ENCODE measurements at regions not wholly inside any gene's neighbourhood (a gene's known extent, or its start where the extent isn't known, plus 50 kb on each side); places are given as distances from the start of the nearest gene placed in this dataset.

DNA sequence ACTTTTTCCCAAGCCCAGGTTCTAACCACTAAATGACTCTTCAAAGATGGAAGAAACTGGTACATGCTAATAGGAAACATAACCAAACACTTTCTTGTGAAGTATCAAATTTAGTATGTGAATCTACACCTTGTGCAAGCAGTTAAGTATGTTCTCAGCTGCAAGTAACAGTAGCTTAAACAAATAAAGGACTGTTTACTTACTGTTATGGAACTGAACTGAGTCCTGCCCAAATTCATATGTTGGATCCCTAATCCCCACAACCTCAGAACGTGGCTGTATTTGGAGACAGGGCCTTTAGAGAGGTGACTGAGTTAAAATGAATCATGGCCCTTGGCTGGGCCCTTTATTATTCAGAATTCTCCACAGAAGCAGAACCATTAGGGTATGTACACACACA is 178.7 kb downstream of the KDR start:
- in situ Hi-C loops (cut with HindIII; ENCODE audit: low pct_unique_long_range_greater_than_20kb, low sequenced_read_pairs) = no loop called here
- BruUV-seq (replicated peaks) = no TSS peak
- ChIA-PET POLR2A (no interaction called here), CTCF (no interaction called here)
- H3K9me3 ChIP-seq (ENCODE audit: control insufficient read depth, insufficient read depth, low read depth, low read length) = no peaks in the 10 kb centered on the region
- no peak overlapping the region for H3K4me3 ChIP-seq (ENCODE audit: low read depth in 2 of 2, low read length in 2 of 2)
- H3K4me1 ChIP-seq (ENCODE audit: control insufficient read depth, insufficient read depth, low read length) = no peaks in the 10 kb centered on the region
- intact Hi-C loops (cut with micrococcal nuclease; ENCODE audit: unreplicated experiment) = no loop called here
- H3K27me3 ChIP-seq (ENCODE audit: control insufficient read depth, insufficient read depth, low read length) = no peaks in the 10 kb centered on the region
- H3K27ac ChIP-seq (ENCODE audit: low read length) = no peak overlapping the region
- no peaks in the 10 kb centered on the region for H3K36me3 ChIP-seq (ENCODE audit: control insufficient read depth, insufficient read depth, low read length)
- no peak for DNase-seq (ENCODE audit: low read depth, low spot score)
- TF ChIP-seq TCF7L2 (IDR thresholded peaks at IDR 0.05; ENCODE audit: low read depth, low read length) = no peak
- TF ChIP-seq, protein P1, sequence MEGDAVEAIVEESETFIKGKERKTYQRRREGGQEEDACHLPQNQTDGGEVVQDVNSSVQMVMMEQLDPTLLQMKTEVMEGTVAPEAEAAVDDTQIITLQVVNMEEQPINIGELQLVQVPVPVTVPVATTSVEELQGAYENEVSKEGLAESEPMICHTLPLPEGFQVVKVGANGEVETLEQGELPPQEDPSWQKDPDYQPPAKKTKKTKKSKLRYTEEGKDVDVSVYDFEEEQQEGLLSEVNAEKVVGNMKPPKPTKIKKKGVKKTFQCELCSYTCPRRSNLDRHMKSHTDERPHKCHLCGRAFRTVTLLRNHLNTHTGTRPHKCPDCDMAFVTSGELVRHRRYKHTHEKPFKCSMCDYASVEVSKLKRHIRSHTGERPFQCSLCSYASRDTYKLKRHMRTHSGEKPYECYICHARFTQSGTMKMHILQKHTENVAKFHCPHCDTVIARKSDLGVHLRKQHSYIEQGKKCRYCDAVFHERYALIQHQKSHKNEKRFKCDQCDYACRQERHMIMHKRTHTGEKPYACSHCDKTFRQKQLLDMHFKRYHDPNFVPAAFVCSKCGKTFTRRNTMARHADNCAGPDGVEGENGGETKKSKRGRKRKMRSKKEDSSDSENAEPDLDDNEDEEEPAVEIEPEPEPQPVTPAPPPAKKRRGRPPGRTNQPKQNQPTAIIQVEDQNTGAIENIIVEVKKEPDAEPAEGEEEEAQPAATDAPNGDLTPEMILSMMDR (IDR thresholded peaks at IDR 0.05) = no peak
- TF ChIP-seq POLR2AphosphoS5 (IDR thresholded peaks at IDR 0.05; ENCODE audit: low read depth, low read length) = no peak
- TF ChIP-seq SIN3A (IDR thresholded peaks at IDR 0.05; ENCODE audit: borderline replicate concordance, insufficient read depth, low read depth, low read length) = no peak
- TF ChIP-seq, protein P2, sequence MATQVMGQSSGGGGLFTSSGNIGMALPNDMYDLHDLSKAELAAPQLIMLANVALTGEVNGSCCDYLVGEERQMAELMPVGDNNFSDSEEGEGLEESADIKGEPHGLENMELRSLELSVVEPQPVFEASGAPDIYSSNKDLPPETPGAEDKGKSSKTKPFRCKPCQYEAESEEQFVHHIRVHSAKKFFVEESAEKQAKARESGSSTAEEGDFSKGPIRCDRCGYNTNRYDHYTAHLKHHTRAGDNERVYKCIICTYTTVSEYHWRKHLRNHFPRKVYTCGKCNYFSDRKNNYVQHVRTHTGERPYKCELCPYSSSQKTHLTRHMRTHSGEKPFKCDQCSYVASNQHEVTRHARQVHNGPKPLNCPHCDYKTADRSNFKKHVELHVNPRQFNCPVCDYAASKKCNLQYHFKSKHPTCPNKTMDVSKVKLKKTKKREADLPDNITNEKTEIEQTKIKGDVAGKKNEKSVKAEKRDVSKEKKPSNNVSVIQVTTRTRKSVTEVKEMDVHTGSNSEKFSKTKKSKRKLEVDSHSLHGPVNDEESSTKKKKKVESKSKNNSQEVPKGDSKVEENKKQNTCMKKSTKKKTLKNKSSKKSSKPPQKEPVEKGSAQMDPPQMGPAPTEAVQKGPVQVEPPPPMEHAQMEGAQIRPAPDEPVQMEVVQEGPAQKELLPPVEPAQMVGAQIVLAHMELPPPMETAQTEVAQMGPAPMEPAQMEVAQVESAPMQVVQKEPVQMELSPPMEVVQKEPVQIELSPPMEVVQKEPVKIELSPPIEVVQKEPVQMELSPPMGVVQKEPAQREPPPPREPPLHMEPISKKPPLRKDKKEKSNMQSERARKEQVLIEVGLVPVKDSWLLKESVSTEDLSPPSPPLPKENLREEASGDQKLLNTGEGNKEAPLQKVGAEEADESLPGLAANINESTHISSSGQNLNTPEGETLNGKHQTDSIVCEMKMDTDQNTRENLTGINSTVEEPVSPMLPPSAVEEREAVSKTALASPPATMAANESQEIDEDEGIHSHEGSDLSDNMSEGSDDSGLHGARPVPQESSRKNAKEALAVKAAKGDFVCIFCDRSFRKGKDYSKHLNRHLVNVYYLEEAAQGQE (IDR thresholded peaks at IDR 0.05; ENCODE audit: insufficient read depth in 1 of 2, low read depth in 2 of 2, low read length in 1 of 2) = no peak
- ATAC-seq = no peak

DNA sequence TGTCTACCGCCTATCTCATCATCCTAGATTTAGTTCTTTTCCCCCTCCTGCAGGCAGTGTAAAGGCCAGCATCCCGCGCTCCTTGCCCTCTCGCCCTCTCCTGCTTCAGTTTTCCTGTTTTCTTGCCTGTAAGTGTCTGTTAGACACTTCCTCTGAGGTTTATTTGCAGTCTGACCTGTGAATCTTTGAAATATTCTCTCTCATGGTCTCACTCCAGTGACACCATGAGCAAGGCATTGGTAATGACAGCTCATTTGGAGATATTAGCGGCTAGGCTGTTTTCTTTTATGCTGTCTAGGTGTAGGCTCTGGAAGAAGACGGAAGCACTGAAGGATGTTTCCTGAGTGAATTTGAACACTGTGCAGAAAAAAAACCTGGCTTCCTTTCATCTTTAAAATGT is 179.6 kb downstream of the KDR start:
- ATAC-seq = no peak
- Histone ChIP-seq H3K4me1 (ENCODE audit: control insufficient read depth, insufficient read depth, low read length) (no peaks in the 10 kb centered on the region), H3K36me3 (ENCODE audit: control insufficient read depth, insufficient read depth, low read length) (no peaks in the 10 kb centered on the region), H3K4me3 (ENCODE audit: low read depth in 2 of 2, low read length in 2 of 2) (no peak overlapping the region), H3K27ac (ENCODE audit: low read length) (no peak overlapping the region), H3K27me3 (ENCODE audit: control insufficient read depth, insufficient read depth, low read length) (no peaks in the 10 kb centered on the region), H3K9me3 (ENCODE audit: control insufficient read depth, insufficient read depth, low read depth, low read length) (no peaks in the 10 kb centered on the region)
- ChIA-PET POLR2A (no interaction called here), CTCF (no interaction called here)
- BruUV-seq (replicated peaks) = no TSS peak
- in situ Hi-C loops (cut with HindIII; ENCODE audit: low pct_unique_long_range_greater_than_20kb, low sequenced_read_pairs) (no loop called here), intact Hi-C loops (cut with micrococcal nuclease; ENCODE audit: unreplicated experiment) (no loop called here)
- TF ChIP-seq, protein P2 (IDR thresholded peaks at IDR 0.05; ENCODE audit: insufficient read depth in 1 of 2, low read depth in 2 of 2, low read length in 1 of 2) = no peak
- TF ChIP-seq SIN3A (IDR thresholded peaks at IDR 0.05; ENCODE audit: borderline replicate concordance, insufficient read depth, low read depth, low read length) = no peak
- TF ChIP-seq, protein P1 (IDR thresholded peaks at IDR 0.05) = no peak; the same call in 1 of the 2 replicates
- TF ChIP-seq POLR2AphosphoS5 (IDR thresholded peaks at IDR 0.05; ENCODE audit: low read depth, low read length) = no peak
- no peak for TF ChIP-seq TCF7L2 (IDR thresholded peaks at IDR 0.05; ENCODE audit: low read depth, low read length)
- no peak for DNase-seq (ENCODE audit: low read depth, low spot score)

Data from Panc1 (cell line).